ENCODE measurements at regions not wholly inside any gene's neighbourhood (a gene's known extent, or its start where the extent isn't known, plus 50 kb on each side); places are given as distances from the start of the nearest gene placed in this dataset.
"Not testable (repeated sequence)": the region's sequence is repeated elsewhere in the genome, so short reads cannot be mapped to it uniquely, and the experiment has no call there.

DNA sequence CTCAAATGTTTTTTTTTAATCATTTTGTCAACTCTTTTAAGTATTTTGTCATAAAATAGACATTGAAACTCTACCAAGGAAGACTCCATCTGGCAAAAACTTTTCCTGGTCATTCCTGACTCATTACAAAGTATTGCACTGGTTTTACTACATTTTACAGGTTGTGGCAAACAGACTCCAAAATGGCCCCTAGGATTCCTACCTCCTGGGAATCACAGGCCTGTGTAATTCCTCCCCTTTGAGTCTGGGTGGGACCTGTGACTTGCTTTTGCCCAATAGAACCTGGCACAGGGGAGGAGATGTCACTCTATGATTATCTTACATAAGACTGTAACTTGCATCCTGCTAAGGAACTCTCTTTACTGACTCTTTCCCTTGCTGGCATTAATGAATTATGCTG, 123.6 kb upstream of the KCNJ6 start:
- no peak for DNase-seq (ENCODE audit: low spot score)

GRCh38 chr21:38041493-38041892, 125.2 kb upstream of the KCNJ6 start:
- DNase-seq (ENCODE audit: low spot score), result no peak

- DNase-seq (ENCODE audit: low spot score), result no peak
These were observed 126.0 kb upstream of the KCNJ6 start for GRCh38 chr21:38042246-38042645.

- no peak for DNase-seq (ENCODE audit: low spot score)
These were observed 131.9 kb upstream of the KCNJ6 start for GRCh38 chr21:38048167-38048566.

- DNase-seq (ENCODE audit: low spot score), result no peak
These were observed 138.1 kb upstream of the KCNJ6 start for GRCh38 chr21:38054334-38054733.

DNA sequence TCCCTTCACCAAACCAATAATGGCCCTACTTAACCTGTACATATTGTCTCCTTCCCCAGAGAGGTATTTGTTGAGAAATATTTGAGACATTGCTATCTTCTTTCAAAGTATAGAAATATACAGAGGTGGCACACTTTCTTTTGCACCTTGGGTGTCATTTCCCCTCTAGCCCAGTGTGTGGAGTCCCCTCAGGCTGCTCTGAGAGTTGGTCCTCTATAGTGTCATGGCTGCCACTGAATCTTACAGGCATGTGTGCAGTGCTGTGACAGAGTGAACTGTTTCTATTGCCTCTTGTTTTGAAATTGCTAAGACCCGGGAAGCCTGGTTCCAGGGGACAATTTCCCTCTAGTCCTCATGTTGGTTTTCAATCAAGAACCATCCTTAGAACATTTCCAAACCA, 140.2 kb upstream of the KCNJ6 start:
- DNase-seq (ENCODE audit: low spot score), result no peak

GRCh38 chr21:38057626-38058025, 141.4 kb upstream of the KCNJ6 start:
- no peak for DNase-seq (ENCODE audit: low spot score)

GRCh38 chr21:38060533-38060932, 144.3 kb upstream of the KCNJ6 start:
- DNase-seq (ENCODE audit: low spot score), result no peak

DNA sequence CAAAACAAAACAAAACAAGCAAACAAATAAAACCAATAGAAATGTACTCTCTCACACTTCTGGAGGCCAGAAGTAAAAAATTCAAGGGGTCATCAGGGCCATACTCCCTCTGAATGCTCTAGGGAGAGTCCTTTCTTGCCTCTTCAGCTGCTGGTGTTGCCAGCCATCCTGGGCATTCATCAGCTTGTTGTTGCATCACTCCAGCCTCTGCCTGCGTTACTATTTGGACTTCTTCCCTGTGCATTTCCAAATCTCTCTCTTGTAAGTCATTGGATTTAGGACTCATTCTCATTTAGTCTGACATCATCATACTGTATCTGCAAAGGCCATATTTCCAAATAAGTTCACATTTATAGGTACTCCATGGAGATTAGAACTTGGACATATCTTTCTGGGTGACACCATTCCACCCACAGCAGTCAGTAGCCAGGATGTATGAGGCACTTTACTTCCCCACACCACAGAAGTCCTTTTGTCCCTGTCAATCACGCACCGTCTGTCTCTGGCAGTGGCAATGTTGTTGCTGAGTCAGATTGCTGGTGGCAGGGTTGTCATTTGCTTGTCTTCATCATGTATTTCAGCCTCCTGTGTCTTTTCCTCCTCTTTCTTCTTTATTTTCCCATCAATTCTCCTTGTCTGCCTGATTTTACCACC, 151.0 kb upstream of the KCNJ6 start:
- DNase-seq (ENCODE audit: low spot score), result no peak

GRCh38 chr21:38072489-38072888, 156.2 kb upstream of the KCNJ6 start:
- DNase-seq (ENCODE audit: low spot score), result no peak

GRCh38 chr21:38075833-38076587, 159.8 kb upstream of the KCNJ6 start:
- no peak for DNase-seq (ENCODE audit: low spot score)

- no peak for DNase-seq (ENCODE audit: low spot score)
These were observed 161.3 kb upstream of the KCNJ6 start for GRCh38 chr21:38077569-38077968.

DNA sequence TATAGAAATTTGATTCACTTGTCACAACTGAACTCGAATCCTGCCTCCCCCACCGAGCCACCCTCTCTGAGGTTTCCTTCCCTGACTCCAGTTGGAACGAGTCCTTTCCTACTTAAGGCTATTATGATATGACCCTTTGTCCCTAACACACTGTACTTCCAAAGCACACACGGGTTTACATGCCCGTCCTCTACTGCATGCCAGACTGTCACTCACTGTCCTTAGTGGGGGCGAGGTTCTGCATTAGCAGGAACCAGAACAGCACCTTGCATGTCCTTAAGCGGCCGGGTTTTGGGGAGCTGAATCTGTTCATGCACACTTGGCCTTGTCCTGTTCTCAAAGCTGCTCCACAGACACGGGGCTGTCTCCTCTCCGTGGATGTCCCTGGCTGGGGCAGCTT, 164.6 kb upstream of the KCNJ6 start:
- DNase-seq (ENCODE audit: low spot score), result no peak

- DNase-seq (ENCODE audit: low spot score), result no peak
These were observed 165.5 kb upstream of the KCNJ6 start for GRCh38 chr21:38081708-38082107.

DNA sequence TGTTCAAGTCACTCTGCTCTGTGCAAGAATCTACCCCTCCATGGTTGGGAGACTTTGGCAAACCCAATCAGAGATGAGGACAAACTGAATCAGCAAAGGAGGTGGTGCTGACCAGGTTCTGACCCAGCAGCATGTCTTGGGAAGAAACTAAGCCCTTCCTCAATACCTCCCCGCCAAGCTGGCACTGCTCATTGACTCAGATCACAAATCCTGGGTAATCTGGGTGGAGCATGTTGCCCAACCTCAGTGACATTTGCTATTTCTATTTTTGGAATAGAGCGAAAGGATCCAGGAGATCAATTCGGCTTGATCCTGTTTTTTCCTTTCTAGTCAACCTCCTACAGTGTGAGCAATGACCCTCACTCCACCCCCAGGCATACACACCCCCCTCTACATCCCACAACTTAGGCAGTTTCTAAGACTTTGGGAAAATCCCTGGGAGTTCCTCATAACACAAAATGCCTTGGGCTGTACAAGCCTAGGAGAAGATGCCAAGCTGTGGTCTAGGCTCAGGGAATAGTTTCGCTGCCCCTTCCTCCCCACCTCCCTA, 166.8 kb upstream of the KCNJ6 start:
- no peak for DNase-seq (ENCODE audit: low spot score)

- DNase-seq (ENCODE audit: low spot score), result no peak
These were observed 167.3 kb upstream of the KCNJ6 start for GRCh38 chr21:38083535-38083934.

DNA sequence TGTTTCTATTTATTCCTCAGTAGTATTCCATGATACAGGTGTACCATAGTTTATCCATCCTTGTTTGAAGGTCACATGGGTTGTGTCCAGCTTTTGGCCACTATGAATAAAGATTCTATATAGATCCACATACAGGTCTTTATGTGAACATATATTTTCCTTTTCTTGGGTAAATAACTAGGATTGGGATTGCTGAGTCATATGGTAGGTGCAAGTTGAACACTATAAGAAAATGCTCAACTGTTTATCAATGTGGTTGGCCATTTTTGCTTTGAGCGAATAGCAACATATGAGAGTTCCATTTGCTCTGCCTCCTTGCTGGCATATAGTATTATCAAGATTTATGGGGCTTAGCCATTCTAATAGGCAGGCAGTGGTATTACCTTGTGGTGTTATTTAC, 170.2 kb upstream of the KCNJ15 start:
- DNase-seq (ENCODE audit: low spot score), result no peak

GRCh38 chr21:38088916-38089762, 167.7 kb upstream of the KCNJ15 start:
- DNase-seq (ENCODE audit: low spot score), result no peak

DNA sequence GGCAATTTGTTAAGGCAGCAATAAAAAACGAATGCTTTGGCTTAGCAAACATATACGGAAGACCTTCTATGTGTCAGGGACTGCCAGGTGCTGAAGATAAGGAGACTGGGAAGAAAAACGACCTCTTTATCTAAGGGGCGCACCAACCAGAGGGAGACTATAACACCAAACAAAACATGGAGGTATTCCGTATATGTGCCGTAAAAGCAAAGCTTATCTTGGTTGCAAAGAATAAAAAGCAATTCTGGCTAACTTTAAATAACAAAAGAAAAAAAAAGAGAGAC, 167.1 kb upstream of the KCNJ15 start:
- DNase-seq (ENCODE audit: low spot score), result no peak

DNA sequence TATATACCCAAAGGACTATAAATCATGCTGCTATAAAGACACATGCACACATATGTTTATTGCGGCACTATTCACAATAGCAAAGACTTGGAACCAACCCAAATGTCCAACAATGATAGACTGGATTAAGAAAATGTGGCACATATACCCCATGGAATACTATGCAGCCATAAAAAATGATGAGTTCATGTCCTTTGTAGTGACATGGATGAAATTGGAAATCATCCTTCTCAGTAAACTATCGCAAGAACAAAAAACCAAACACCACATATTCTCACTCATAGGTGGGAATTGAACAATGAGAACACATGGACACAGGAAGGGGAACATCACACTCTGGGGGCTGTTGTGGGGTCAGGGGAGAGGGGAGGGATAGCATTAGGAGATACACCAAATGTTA, 165.7 kb upstream of the KCNJ15 start:
- DNase-seq (ENCODE audit: low spot score), result not testable (repeated sequence)

DNA sequence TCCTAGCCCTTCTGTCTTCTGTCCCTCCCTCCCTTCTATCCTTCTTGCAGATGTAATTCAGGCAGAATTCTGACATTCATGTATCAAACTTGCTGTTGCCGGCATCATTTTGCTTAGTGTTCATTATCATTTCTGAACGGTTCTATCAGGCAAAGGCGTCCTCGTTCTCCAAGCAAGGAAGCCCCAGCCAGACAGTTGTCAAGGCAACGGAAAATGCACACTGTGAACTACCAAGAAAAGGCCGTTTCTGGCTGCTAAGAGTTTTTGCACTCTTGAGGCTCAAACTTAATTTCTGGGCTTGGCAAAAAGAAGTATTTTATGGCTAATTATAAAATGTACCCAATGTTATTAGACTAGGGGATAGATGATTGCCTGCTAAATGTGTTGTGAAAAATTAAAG, 164.7 kb upstream of the KCNJ15 start:
- no peak for DNase-seq (ENCODE audit: low spot score)

DNA sequence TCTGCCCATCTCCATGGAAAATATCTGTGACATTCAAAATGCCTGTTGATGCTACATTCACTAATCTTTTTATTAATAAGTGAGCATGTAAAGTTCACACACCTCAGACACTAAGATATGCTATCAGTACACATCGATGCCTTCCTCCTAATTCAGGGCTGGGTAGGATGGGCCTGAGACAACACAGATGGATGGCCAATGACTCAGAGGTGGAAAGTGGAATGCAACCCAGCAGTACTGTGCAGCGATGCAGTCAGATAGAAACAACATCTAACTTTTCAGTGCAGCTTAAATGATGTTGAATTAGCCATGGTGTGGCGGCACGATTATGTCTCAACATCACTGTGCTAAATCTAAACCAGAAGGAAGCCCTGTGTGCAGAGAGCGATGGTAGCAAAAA, 161.6 kb upstream of the KCNJ15 start:
- DNase-seq (ENCODE audit: low spot score), result no peak

DNA sequence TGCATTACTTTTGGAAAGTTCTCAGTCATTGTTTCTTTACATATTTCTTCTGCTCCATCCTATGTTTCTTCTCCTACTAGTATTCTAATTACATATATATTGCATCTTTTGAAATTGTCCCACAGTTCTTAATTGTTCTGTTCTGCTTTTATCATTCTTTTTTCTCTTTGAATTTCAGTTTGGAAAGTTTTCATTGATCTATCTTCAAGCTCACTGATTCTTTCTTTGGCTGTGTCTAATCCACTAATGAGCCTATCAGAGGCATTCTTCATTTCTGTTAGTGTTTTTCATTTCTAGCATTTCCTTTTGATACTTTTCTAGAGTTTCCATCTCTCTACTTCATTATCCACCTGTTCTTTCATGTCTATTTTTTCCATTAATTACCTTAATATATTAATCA, 159.0 kb upstream of the KCNJ15 start:
- no peak for DNase-seq (ENCODE audit: low spot score)

Data from CD4-positive, alpha-beta T cell treated with Interleukin-6 at 100 ng/mL for 8 hours (primary cell).